ENCODE measurements at regions not wholly inside any gene's neighbourhood (a gene's known extent, or its start where the extent isn't known, plus 50 kb on each side); places are given as distances from the start of the nearest gene placed in this dataset.

- TF ChIP-seq CTCF (IDR thresholded peaks at IDR 0.05) (no peak), POLR2AphosphoS5 (IDR thresholded peaks at IDR 0.05) (no peak), POLR2A (IDR thresholded peaks at IDR 0.05) (no peak), EP300 (IDR thresholded peaks at IDR 0.05; ENCODE audit: low read depth) (no peak)
These were observed 124.5 kb upstream of the GALNT2 start for GRCh38 chr1:229942501-229942900.
